GM12878 (cell line): ENCODE measurements at regions not wholly inside any gene's neighbourhood (a gene's known extent, or its start where the extent isn't known, plus 50 kb on each side); places are given as distances from the start of the nearest gene placed in this dataset.

Source experiments
- BMI1 ChIP-seq: fragments of 450-650 bp; IDR thresholded peaks from 2 replicates; pipeline ENCODE4 v1.6.1; 2016; ENCODE audit warnings: mild to moderate bottlenecking, moderate library complexity, borderline replicate concordance
- CTCF ChIP-seq, 3 experiments: IDR thresholded peaks in 2 of 3; conservative IDR thresholded peaks in 1 of 3; 2 replicates each; pipeline ENCODE4 v1.5.1; 2011; ENCODE audit warnings: low read depth in 3 of 3, low read length in 3 of 3, mild to moderate bottlenecking in 3 of 3, control low read depth in 2 of 3, moderate library complexity in 2 of 3, inconsistent platforms in 1 of 3, mixed read lengths in 1 of 3; ENCODE audit not compliant: control insufficient read depth in 2 of 3, insufficient read depth in 1 of 3; ENCODE audit errors: extremely low read depth in 1 of 3
- ELK1 ChIP-seq: IDR thresholded peaks from 2 replicates; pipeline ENCODE4 v1.6.1; 2012; ENCODE audit warnings: low read depth, low read length, improper control_type of control experiment
- EP300 ChIP-seq, 2 experiments: fragments of 150-350 bp in 1 of 2; IDR thresholded peaks; 2 replicates each; pipeline ENCODE4 v1.6.1; 2011 to 2012; ENCODE audit warnings: low read depth in 2 of 2, low read length in 2 of 2, borderline replicate concordance in 1 of 2, improper control_type of control experiment in 1 of 2, inconsistent platforms in 1 of 2; ENCODE audit not compliant: control insufficient read depth in 1 of 2
- PKNOX1 ChIP-seq: fragments of 450-650 bp; IDR thresholded peaks from 2 replicates; pipeline ENCODE4 v1.6.1; 2016; ENCODE audit warnings: mild to moderate bottlenecking
- POLR2A ChIP-seq: IDR thresholded peaks from 2 replicates; pipeline ENCODE4 v1.6.1; 2011; ENCODE audit warnings: low read depth, mild to moderate bottlenecking, low read length
- POLR2AphosphoS5 ChIP-seq: IDR thresholded peaks from 2 replicates; pipeline ENCODE4 v1.6.1; 2011; ENCODE audit warnings: mild to moderate bottlenecking, low read length, inconsistent platforms
- PRDM15 ChIP-seq: fragments of 450-650 bp; formaldehyde crosslinking; IDR thresholded peaks from 2 replicates; pipeline ENCODE4 v1.4.0; 2020; ENCODE audit warnings: mild to moderate bottlenecking, moderate library complexity
- RCOR1 ChIP-seq: conservative IDR thresholded peaks from 2 replicates; pipeline ENCODE4 v1.6.1; 2012; ENCODE audit warnings: low read depth, low read length, improper control_type of control experiment
- USF1 ChIP-seq: IDR thresholded peaks from 2 replicates; pipeline ENCODE4 v1.6.1; 2011; ENCODE audit warnings: borderline replicate concordance, low read depth, mild to moderate bottlenecking, moderate library complexity, mixed read lengths, low read length; ENCODE audit not compliant: insufficient read depth; ENCODE audit errors: extremely low read length

GRCh38 chr12:65590318-65590717 is 234.0 kb upstream of the HMGA2 start:
- TF ChIP-seq CTCF (IDR thresholded peaks at IDR 0.05 in 2 of 3, conservative IDR thresholded peaks at IDR 0.05 in 1 of 3; ENCODE audit: control insufficient read depth in 2 of 3, extremely low read depth in 1 of 3, insufficient read depth in 1 of 3, low read depth in 3 of 3, low read length in 3 of 3) (no peak), RCOR1 (no peak), EP300 (IDR thresholded peaks at IDR 0.05; ENCODE audit: borderline replicate concordance in 1 of 2, control insufficient read depth in 1 of 2, low read depth in 2 of 2, low read length in 2 of 2) (no peak), ELK1 (no peak), USF1 (no peak), BMI1 (no peak), POLR2AphosphoS5 (no peak), PRDM15 (CRISPR knock-in tag) (no peak), PKNOX1 (no peak), POLR2A (no peak)
